Skeletal muscle cell (primary cell): ENCODE measurements at regions not wholly inside any gene's neighbourhood (a gene's known extent, or its start where the extent isn't known, plus 50 kb on each side); places are given as distances from the start of the nearest gene placed in this dataset.

Source experiments
- DNase-seq: peaks from one replicate; pipeline ENCODE4 v3.0.0-alpha.2; 2010; ENCODE audit warnings: low read depth
- H3K4me3 ChIP-seq: 2 replicates; pipeline ENCODE4 v1.5.1; 2011; ENCODE audit warnings: low read depth, mild to moderate bottlenecking, control low read depth, low read length, moderate library complexity

- no peak for DNase-seq
- H3K4me3 ChIP-seq: no peak overlapping the region
Observed at GRCh38 chr4:152045807-152046571, 285.2 kb upstream of the GATB start.

DNA sequence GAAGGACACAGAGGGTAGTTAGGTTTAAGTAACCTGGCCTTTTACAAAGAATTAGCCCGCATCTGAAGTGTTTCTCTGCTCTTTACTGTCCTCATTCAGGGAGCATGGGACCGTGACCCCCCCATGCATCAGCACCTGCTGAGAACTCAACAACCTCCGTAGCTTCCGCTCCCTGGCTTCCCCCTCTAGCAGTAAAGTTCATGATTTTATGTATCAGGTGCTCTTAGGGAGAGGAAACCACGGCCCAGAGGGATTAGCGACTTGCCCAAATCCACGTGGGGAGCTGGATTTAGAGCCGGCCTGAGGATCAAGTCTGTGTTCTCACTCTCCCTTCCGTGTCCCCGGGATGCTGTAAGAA, 284.6 kb upstream of the GATB start:
- H3K4me3 ChIP-seq: no peak overlapping the region
- no peak for DNase-seq

GRCh38 chr4:152044331-152045036, 283.7 kb upstream of the GATB start:
- no peak overlapping the region for H3K4me3 ChIP-seq
- no peak for DNase-seq

GRCh38 chr4:152041295-152041694, 280.5 kb upstream of the GATB start:
- no peak for DNase-seq
- no peak overlapping the region for H3K4me3 ChIP-seq

- no peak overlapping the region for H3K4me3 ChIP-seq
- no peak for DNase-seq
Observed at GRCh38 chr4:152039691-152040090, 278.9 kb upstream of the GATB start.

DNA sequence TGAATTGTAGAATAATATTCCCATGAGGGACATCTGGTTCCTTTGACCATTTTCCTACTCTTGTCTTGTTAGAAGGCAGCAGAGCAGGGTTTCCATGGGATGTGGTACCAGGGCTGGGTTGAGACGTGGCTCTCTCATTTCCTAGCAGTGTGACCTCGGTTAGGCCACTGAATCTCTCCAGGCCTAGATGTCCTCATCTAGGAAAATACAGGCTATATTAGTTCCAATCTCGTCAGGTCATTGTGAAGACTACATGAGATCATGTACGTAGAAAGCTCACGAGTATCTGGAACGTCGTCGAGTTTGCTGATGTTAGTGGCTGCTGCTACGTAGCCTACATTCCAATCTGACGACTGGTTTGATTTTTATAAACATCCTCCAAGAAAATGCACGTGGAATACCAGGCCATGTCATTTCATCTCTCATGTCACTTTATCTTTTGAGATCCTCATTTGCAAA, 278.2 kb upstream of the GATB start:
- no peak for DNase-seq
- H3K4me3 ChIP-seq: no peak overlapping the region

GRCh38 chr4:152038238-152038637, 277.4 kb upstream of the GATB start:
- no peak for DNase-seq
- H3K4me3 ChIP-seq: no peak overlapping the region

GRCh38 chr4:152037435-152037834, 276.6 kb upstream of the GATB start:
- DNase-seq: no peak
- H3K4me3 ChIP-seq: no peak overlapping the region

DNA sequence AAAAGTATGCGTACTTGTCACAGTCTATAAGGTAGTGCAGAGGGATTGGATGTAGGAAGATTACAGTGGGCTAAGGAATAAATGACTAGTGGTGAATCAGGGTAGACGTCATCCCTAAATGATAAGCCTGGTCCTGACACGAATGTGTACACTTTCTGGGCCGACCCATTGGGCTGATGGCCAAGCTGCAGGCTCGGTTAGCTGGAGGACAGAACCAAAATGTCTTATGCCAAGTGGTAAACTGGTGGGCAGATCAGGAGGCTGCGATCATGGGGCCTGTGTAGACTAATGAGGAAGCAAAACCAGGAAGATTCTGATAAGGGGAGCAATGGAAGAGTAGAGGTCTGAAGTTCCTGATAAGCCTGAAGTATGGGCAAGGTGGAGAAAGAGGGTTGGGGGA, 272.8 kb upstream of the GATB start:
- no peak for DNase-seq

DNA sequence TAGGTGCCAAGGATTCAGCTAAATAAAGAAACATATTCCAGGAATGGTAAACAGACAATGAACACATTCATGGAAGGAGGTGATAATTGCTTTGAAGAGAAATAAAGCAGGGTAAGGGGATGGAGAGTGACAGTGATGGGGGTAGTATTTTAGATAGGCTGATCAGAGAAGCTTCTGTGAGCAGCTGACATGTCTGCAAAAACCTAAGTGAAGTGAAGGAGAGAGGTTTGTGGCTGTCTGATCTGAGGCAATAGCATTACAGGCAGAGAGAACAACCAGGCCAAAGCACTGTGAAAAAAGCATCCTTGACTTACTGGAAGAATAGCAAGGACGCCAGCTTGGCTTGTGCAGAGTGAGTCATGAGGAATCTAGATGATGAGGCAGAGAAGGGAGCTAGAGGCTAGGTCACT, 271.9 kb upstream of the GATB start:
- peak; percentile 41 for DNase-seq
- no peak overlapping the region for H3K4me3 ChIP-seq

More for the DNA sequence above, 272.8 kb upstream of the GATB start:
- H3K4me3 ChIP-seq: no peak overlapping the region

- no peak for DNase-seq
- no peak overlapping the region for H3K4me3 ChIP-seq
Observed at GRCh38 chr4:152029631-152030030, 268.8 kb upstream of the GATB start.

- no peak overlapping the region for H3K4me3 ChIP-seq
- no peak for DNase-seq
Observed at GRCh38 chr4:152028131-152028530, 267.3 kb upstream of the GATB start.

DNA sequence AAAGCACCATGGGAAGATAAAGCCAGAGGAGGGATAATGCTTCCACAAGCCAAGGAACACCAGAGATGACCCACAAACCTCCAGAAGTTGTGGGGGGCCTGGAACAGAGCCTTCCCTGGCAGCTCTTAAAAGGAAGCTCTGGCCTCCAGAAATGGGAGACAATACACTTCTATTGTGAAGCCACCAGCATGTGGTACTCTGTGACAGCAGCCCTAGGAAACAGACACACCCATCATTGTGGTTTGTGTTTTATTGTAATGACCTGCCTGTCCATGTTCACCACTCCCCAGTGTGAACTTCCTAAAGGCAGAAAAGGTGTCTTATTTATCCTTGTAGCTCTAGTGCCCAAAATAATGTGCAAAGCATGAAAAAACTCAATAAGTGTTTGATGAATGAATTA, 264.1 kb upstream of the GATB start:
- no peak overlapping the region for H3K4me3 ChIP-seq
- DNase-seq: no peak

GRCh38 chr4:152023674-152024073, 262.9 kb upstream of the GATB start:
- no peak overlapping the region for H3K4me3 ChIP-seq
- DNase-seq: no peak

DNA sequence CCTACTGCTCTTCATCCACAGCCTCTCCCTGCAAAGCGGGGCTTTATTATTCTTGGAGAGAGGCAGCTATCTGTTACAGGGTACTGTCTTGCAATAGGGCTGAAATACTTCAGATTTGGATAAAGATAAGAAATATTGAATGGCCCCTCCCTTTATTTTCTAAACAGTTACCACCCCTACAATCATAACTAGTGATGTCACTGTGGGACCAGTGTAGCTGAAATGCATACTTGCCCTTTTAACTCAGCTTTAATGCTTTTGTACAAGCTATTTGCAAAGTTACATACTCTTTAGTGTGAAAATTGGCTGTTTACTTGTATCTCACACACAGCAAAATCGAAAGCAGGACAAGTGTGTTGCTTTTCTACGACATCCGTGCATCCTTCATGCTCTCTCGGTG, 261.7 kb upstream of the GATB start:
- DNase-seq: no peak

GRCh38 chr4:152021788-152022438, 261.1 kb upstream of the GATB start:
- H3K4me3 ChIP-seq: no peak overlapping the region

More for the DNA sequence above, 261.7 kb upstream of the GATB start:
- H3K4me3 ChIP-seq: no peak overlapping the region

DNA sequence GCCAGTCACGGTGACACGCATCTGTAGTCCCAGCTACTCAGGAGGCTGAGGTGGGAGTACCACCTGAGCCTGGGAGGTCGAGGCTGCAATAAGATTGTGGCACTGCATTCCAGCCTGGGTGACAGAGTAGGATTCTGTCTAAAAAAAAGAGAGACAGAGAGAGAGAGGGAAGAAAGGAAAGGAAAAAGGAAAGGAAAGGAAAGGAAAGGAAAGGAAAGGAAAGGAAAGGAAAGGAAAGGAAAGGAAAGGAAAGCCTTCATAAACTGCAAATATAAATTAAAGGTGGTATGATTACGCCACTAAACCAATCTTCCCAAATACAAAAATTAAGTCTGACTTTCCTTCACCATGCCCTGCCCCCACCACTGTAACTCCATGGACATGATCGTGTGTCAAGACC, 259.3 kb upstream of the GATB start:
- H3K4me3 ChIP-seq: no peak overlapping the region
- DNase-seq: no peak

More at GRCh38 chr4:152021788-152022438, 261.1 kb upstream of the GATB start:
- DNase-seq: no peak

- DNase-seq: no peak
Observed at GRCh38 chr4:152016303-152016620, 255.5 kb upstream of the GATB start.

GRCh38 chr4:152015597-152016302, 254.9 kb upstream of the GATB start:
- no peak for DNase-seq
- H3K4me3 ChIP-seq: no peak overlapping the region

More at GRCh38 chr4:152016303-152016620, 255.5 kb upstream of the GATB start:
- no peak overlapping the region for H3K4me3 ChIP-seq

DNA sequence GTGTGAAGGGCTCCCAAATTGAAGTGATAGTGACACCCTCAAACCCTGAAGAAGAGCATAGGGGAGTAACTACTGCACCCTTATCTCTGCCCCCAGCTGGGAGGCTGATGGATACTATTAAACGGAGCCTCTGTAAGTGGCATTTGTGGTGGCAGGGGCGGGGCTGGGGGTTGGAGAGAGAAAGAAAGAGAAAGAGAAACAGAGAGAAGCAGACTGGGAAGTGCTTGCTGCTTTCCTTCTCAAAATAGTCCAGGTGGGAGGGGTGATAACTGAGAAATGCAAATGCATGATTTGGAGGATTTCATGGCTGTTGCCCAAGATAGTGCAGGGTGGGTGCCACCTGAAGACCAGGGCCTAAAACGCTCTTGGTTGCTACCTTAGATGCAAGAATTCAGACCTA, 253.5 kb upstream of the GATB start:
- no peak for DNase-seq
- H3K4me3 ChIP-seq: no peak overlapping the region
